NB4 (cell line): ENCODE measurements at regions not wholly inside any gene's neighbourhood (a gene's known extent, or its start where the extent isn't known, plus 50 kb on each side); places are given as distances from the start of the nearest gene placed in this dataset.

ENCODE experiments used
- DNase-seq: peaks from one replicate; pipeline ENCODE4 v3.0.0; 2010; ENCODE audit warnings: low read depth
- H3K4me3 ChIP-seq: one replicate; pipeline ENCODE4 v1.5.1; 2011; ENCODE audit warnings: mild to moderate bottlenecking, low read depth, low read length, moderate library complexity
- MYC ChIP-seq: IDR thresholded peaks from 2 replicates; pipeline ENCODE4 v1.6.1; 2011; ENCODE audit warnings: low read depth, low read length
- POLR2A ChIP-seq: IDR thresholded peaks from 2 replicates; pipeline ENCODE4 v1.6.1; 2011; ENCODE audit warnings: mild to moderate bottlenecking; ENCODE audit not compliant: insufficient read length; ENCODE audit errors: extremely low read depth
- TF ChIP-seq, protein P1 (sequence below): IDR thresholded peaks from one replicate; pipeline ENCODE4 v1.5.1; 2012; ENCODE audit warnings: low read depth, low read length
- TF ChIP-seq, protein P2 (sequence below): IDR thresholded peaks from 2 replicates; pipeline ENCODE4 v1.6.1; 2011; ENCODE audit warnings: low read depth, low read length

DNA sequence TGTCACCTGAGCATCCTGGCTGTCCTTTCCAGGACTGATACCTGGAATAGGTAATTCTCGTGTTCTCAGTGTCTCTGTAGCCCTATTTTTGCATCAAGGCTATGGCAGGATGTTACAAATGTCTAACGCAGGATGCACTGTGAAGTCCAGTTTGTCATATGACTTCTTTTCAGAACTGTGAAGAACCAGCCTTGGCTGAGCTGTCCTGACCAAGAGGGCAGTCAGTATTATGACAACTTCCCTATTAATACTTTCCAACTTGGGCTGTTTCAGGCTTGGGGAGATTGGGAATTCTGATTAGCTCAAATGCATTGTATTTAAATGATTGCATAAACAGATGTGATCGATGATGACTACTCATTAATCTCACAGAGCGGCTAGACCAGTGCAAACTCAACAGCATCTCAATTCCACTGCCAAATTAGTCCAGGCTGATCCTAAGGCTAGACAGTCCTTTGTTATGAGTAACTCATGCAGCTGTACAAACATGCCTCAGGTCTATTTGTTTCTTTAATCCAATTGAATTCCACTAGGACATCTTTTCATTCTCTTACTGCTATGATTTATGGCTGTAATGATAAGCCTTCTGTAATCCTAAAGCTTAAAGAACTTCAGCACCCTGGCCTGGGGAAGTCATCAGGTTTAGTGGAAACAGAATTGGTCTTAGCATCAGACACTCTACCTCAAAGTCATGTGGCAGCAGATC, 331.6 kb downstream of the KCNS3 start:
- DNase-seq, result no peak
- no peak overlapping the region for H3K4me3 ChIP-seq
- TF ChIP-seq MYC (no peak), POLR2A (no peak)
- TF ChIP-seq, protein P1, sequence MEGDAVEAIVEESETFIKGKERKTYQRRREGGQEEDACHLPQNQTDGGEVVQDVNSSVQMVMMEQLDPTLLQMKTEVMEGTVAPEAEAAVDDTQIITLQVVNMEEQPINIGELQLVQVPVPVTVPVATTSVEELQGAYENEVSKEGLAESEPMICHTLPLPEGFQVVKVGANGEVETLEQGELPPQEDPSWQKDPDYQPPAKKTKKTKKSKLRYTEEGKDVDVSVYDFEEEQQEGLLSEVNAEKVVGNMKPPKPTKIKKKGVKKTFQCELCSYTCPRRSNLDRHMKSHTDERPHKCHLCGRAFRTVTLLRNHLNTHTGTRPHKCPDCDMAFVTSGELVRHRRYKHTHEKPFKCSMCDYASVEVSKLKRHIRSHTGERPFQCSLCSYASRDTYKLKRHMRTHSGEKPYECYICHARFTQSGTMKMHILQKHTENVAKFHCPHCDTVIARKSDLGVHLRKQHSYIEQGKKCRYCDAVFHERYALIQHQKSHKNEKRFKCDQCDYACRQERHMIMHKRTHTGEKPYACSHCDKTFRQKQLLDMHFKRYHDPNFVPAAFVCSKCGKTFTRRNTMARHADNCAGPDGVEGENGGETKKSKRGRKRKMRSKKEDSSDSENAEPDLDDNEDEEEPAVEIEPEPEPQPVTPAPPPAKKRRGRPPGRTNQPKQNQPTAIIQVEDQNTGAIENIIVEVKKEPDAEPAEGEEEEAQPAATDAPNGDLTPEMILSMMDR, result no peak
- TF ChIP-seq, protein P2, sequence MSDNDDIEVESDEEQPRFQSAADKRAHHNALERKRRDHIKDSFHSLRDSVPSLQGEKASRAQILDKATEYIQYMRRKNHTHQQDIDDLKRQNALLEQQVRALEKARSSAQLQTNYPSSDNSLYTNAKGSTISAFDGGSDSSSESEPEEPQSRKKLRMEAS, result no peak

DNA sequence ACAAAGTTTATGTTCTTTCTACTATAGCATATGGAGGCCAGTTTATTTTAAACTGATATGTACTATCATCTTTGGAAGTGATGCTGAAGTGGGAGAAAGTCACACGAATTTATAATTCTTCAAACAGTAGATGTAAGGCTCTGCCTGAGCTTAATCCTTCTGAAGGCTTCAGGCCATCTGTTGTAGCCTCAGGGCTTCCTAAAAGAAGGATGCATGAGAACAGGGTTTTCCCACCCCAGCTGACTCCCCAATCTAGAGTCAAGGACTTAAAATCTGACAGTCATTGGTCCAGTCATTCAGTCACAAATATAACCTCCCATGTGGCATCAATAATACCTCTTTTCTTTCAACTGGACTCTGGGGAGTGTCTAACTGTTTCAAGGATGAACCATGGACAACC, 330.5 kb downstream of the KCNS3 start:
- TF ChIP-seq MYC (no peak), POLR2A (no peak)
- TF ChIP-seq, protein P2, result no peak
- TF ChIP-seq, protein P1, result no peak
- no peak for DNase-seq
- no peak overlapping the region for H3K4me3 ChIP-seq

DNA sequence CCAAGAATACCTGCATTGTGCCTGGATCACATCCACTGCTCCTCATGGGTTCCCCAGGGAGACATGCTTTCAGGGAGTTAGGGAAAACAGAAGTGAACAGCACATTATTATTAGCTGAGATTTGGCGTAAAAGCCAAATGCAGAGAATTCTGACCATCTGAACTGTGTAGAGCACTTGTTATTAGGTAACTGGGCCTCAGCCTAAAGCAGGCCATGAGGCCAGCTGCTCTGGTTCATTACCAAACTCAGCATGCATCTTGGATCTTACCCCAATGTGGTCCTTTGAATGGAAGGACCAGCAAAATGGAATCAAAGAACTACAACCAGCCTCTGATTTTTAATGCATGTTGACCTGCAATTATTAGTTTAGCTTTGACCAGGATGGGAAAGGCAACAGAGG, 322.3 kb downstream of the KCNS3 start:
- TF ChIP-seq POLR2A (no peak), MYC (no peak)
- TF ChIP-seq, protein P2, result no peak
- TF ChIP-seq, protein P1, result no peak
- DNase-seq, result no peak
- no peak overlapping the region for H3K4me3 ChIP-seq

DNA sequence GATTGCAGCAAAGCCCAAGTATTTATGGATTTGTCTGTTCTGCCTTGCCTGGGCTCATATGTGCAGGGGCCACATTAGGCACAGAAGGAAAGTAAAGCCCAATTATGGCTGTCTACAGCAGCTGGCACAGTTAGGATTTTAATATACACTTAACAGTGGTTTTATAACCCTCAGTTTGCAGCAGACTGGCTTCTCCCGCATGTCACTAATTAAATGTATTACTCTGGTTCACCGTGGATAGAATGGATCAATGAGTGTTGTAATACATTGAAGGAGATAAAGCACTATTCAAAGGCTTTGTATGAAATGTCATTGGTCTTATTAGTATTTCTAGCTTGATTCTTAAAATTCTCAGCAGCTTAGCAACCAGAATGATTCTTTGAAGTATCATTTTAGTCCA, 320.2 kb downstream of the KCNS3 start:
- TF ChIP-seq, protein P1, result no peak
- no peak for TF ChIP-seq MYC
- no peak overlapping the region for H3K4me3 ChIP-seq
- no peak for DNase-seq

DNA sequence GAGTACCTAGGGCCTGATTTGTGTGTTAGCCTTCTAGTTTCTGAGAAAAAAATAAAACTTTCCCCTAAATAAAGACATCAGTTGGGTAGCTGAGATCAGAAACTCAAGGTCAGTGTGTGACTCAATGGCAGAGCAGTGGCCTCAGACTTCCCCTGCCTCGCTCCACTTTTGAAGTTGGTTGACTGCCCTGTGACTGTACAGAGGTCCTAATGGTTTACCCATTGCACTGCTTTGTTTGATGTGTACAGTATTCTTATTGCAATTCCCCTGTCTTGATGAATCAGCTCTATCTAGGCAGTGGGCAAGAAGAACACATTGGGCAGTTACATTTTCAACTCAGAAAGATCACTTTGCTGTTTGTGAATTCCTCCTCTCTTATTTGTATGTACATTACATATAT, 315.7 kb downstream of the KCNS3 start:
- no peak for DNase-seq
- no peak overlapping the region for H3K4me3 ChIP-seq
- TF ChIP-seq, protein P1, result no peak
- TF ChIP-seq MYC (no peak), POLR2A (no peak)
- TF ChIP-seq, protein P2, result no peak
